Ammon's horn (tissue), 1 donor: ENCODE measurements at regions not wholly inside any gene's neighbourhood (a gene's known extent, or its start where the extent isn't known, plus 50 kb on each side); places are given as distances from the start of the nearest gene placed in this dataset.

Source experiments
- DNase-seq: peaks from one replicate; pipeline ENCODE4 v3.0.0-alpha.2; 2016; ENCODE audit warnings: low spot score

- DNase-seq: no peak
Measured at GRCh38 chr5:138665261-138665660, 88.0 kb upstream of the CTNNA1 start.

- peak; percentile 49 for DNase-seq
Measured at GRCh38 chr5:138664276-138664943, 88.8 kb upstream of the CTNNA1 start.

GRCh38 chr5:138663561-138663960 is 88.4 kb upstream of the HSPA9 start:
- no peak for DNase-seq

- DNase-seq: no peak
Measured at GRCh38 chr5:138663009-138663408, 87.8 kb upstream of the HSPA9 start.

- no peak for DNase-seq
Measured at GRCh38 chr5:138662599-138662998, 87.4 kb upstream of the HSPA9 start.

GRCh38 chr5:138661991-138662434 is 86.8 kb upstream of the HSPA9 start:
- DNase-seq: no peak

- no peak for DNase-seq
Measured at GRCh38 chr5:138661291-138661960, 86.2 kb upstream of the HSPA9 start.

GRCh38 chr5:138660051-138660572 is 84.9 kb upstream of the HSPA9 start:
- no peak for DNase-seq

GRCh38 chr5:138659561-138659960 is 84.4 kb upstream of the HSPA9 start:
- DNase-seq: no peak

GRCh38 chr5:138659121-138659520 is 83.9 kb upstream of the HSPA9 start:
- no peak for DNase-seq

- DNase-seq: no peak
Measured at GRCh38 chr5:138658676-138659075, 83.5 kb upstream of the HSPA9 start.

- DNase-seq: no peak
Measured at GRCh38 chr5:138657360-138657759, 82.2 kb upstream of the HSPA9 start.

GRCh38 chr5:138656916-138657315 is 81.7 kb upstream of the HSPA9 start:
- DNase-seq: no peak

- DNase-seq: peak; percentile 94
Measured at GRCh38 chr5:138655530-138656190, 80.5 kb upstream of the HSPA9 start.

GRCh38 chr5:138654281-138654867 is 79.2 kb upstream of the HSPA9 start:
- DNase-seq: no peak

GRCh38 chr5:138653502-138653901 is 78.3 kb upstream of the HSPA9 start:
- peak; percentile 74 for DNase-seq

- no peak for DNase-seq
Measured at GRCh38 chr5:138651767-138652117, 76.5 kb upstream of the HSPA9 start.

GRCh38 chr5:138651058-138651766 is 76.0 kb upstream of the HSPA9 start:
- no peak for DNase-seq

GRCh38 chr5:138650196-138650595 is 75.0 kb upstream of the HSPA9 start:
- no peak for DNase-seq

- DNase-seq: no peak
Measured at GRCh38 chr5:138649775-138650174, 74.6 kb upstream of the HSPA9 start.

- peak; percentile 42 for DNase-seq
Measured at GRCh38 chr5:138649316-138649720, 74.1 kb upstream of the HSPA9 start.

GRCh38 chr5:138648841-138649240 is 73.6 kb upstream of the HSPA9 start:
- DNase-seq: no peak
